GM18508 (cell line): ENCODE measurements at regions not wholly inside any gene's neighbourhood (a gene's known extent, or its start where the extent isn't known, plus 50 kb on each side); places are given as distances from the start of the nearest gene placed in this dataset.
A peak's percentile ranks its signal among the peaks of the same experiment; 100 is the strongest.
"Not testable (repeated sequence)": the region's sequence is repeated elsewhere in the genome, so short reads cannot be mapped to it uniquely, and the experiment has no call there.

Experiments used
- ATAC-seq: cut with Tn5 transposase; IDR thresholded peaks from one replicate; pipeline ENCODE4 v1.9.1; 2021; ENCODE audit warnings: moderate number of reproducible peaks; ENCODE audit not compliant: insufficient read depth, unreplicated experiment

GRCh38 chr6:150456466-150456865 is 87.7 kb downstream of the IYD start:
- ATAC-seq: no peak

DNA sequence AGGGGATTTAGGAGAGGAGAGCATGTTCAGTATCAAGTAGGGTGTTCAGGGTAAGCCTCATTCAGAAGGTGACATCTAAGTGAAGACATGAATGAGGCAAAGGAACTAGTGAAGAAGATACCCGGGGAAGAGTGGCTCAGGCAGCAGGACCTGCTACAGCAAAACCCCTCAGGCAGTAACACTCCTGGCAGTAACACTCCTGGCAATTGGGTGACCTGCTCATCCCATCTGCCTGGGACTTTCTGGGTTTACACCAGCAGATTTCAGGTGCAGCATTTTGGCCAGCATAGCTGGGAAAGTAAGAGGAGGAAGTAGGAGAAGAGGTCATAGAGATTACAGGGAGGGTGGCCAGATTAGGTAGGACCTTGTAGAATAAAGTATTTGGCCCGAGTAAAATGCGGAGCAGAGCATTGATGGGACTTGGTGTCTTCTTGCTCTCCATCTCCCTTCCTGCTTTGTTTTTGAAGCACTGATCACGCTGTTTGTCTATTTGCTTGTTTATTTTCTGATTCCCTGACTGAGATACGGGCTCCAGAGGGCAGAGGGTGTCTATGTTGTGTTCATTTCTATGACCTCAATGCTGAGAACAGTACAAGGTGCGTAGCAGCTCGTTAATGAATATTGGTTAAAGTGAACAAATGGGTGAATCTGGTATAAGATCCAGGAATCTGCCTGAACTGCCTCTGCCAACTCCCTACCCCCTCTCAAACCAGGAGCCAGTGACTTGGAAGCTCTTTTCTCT is 88.3 kb downstream of the IYD start:
- no peak for ATAC-seq

- ATAC-seq: no peak
These were observed 89.8 kb downstream of the IYD start for GRCh38 chr6:150458579-150458978.

DNA sequence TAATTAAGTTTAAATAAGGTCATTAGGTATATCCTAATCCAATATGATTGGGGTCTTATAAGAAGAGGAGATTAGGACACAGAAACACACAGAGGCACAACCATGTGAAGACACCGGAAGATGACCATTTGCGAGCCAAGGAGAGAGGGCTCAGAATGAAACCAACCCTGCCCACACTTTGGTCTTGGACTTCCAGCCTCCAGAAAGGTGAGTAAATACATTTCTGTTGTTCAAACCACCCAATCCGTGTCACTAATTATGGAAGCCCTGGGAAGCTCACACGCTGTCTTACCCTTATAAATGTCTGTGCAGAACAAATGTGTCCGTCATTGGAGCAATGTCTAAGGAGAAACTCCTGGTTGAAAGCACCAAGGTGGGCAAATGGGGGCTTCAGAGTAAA is 95.0 kb downstream of the IYD start:
- ATAC-seq: no peak

- ATAC-seq: no peak
These were observed 96.2 kb downstream of the IYD start for GRCh38 chr6:150464966-150465365.

DNA sequence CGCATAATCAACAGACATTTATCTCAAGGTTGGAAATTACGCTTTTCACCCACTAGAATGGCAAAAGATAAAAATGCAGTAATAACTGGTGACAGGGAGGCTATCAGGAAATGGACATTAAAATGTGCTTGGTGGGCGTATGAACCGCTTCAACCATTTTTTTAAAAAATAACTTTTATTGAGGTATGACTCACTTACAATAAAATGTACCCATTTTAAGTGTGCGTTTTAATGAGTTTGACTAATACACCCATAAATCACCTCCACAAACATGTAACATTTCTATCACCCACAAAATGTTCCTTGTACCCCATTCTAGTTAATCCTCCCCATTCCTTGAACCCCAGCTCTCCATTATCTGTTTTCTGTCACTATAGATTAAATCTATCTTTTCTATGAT is 96.8 kb downstream of the IYD start:
- no peak for ATAC-seq

DNA sequence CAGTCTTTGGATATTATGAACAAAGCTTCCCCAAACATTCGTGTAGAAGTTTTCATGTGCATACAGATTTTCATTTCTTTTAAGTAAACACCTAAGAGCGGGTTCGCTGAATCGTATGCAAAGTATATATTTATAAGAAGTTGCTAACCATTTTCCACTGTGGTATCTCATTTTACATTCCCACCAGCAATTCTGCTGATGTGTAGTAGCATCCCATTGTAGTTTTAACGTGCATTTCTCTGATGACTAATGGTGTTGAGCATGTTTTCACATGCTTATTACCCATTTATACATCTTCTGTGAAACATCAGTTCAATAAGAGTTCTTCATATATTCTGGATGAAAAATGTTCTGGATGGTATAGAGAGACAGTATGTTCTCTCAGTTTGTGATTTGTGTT is 97.4 kb downstream of the IYD start:
- no peak for ATAC-seq

GRCh38 chr6:150470131-150470530 is 101.3 kb downstream of the IYD start:
- ATAC-seq: no peak

DNA sequence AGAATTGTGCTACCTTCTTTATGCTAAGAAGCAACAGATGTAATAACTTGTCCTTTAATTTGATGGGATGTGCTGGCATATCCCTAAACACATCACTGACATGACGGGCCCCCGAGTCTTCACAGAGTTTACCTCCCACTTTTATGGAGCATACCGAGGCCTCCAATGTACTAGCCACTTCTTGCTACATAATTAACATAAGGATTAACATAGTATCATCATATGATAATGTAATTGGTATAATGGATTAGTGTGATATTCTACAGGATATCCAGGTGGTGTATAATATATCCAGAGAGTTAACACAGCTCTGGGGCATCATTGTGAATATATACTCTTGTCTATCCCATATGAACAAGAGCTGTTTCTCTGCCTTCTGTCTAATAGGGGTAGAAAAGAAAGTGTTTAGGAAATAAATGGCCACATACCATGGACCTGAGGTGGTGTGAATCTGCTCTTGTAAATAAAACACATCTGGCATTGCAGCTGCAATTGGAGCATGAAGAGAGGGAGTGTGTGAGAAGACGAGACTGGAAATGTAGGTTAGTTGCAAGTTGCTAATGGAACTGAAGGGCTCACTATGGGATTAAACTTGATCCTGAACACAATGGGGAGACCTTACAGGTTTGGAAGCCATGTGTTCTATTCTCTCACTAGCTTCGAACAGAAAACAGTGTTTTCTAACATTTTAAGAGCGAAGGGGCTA is 102.3 kb downstream of the IYD start:
- no peak for ATAC-seq

GRCh38 chr6:150478656-150479545 is 110.1 kb downstream of the IYD start:
- ATAC-seq: no peak

GRCh38 chr6:150482883-150483409 is 114.1 kb downstream of the IYD start:
- ATAC-seq: no peak

DNA sequence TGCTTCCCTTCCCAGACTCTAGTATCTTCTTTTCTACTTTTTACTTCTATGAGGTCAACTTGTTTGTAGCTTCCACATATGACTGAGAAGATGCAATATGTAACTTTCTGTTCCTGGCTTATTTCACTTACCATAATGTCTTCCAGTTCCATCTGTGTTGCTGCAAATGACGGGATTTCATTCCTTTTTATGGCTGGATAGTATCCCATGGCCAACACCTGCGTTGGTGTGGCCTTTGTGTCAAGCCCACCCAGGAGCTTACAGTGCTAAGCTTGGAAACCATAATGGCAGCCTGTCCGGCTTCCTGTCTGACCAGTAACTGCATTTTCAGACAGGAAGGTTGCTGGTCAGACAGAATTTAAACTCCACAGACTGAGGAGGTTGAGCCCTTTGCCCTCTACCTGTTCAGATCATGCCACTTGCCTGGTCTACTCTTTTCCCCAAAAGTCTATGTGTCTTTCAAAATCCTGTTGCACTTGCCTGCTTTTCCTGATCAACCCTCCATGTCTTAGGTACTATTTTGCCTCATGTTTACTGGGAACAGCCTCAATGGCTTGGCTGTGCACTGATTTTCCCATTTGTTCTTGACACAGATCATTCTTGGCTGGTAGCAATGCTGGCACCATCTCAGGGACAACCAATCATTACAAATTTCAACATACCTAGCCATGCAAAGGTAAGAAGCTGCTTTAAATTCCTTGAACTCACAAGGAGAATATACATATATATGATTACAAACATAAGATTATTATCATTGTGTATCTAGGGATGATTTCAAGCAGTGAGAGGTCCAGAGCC is 114.3 kb upstream of the PLEKHG1 start:
- ATAC-seq: no peak

DNA sequence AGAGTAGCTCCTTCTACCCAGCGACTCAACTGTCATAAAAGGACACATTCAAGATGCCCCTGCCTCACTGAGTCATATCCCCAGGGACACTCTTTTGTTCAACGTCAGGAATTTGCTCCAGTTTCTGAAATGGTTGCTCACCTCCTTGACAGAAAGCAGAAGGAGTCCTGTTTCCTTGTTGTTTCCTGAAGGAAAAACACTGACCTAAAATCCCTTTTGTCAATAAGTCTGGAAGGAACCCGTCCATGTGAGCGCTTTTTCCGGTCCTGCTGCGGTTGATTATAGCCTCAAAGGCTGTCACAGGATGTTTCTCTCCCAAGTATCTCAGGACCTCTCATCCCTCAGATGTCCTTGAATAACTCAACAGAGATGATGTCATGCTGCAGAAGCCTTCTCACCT is 113.6 kb upstream of the PLEKHG1 start:
- ATAC-seq: no peak

GRCh38 chr6:150490586-150490985 is 109.1 kb upstream of the PLEKHG1 start:
- ATAC-seq: no peak

- ATAC-seq: peak; percentile 97
These were observed 108.4 kb upstream of the PLEKHG1 start for GRCh38 chr6:150491131-150491810.

DNA sequence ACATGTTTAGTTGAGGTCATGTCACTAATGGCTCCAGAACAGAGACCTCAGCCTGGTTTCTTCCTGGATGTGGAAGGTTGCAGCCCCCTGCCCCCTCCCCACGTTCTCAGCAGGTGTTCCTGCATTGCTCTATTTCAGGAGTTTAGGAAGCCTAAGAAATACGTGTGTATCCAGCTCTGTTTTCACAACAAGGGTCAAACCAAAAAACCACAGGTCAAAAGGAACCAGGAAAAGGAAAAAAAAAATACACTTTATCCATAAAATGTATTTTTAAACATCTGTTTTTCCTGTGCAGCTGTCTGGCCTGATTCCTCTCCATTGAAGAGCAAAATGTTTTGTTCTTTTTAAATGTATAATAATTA is 107.9 kb upstream of the PLEKHG1 start:
- no peak for ATAC-seq

GRCh38 chr6:150492507-150492906 is 107.2 kb upstream of the PLEKHG1 start:
- ATAC-seq: no peak

DNA sequence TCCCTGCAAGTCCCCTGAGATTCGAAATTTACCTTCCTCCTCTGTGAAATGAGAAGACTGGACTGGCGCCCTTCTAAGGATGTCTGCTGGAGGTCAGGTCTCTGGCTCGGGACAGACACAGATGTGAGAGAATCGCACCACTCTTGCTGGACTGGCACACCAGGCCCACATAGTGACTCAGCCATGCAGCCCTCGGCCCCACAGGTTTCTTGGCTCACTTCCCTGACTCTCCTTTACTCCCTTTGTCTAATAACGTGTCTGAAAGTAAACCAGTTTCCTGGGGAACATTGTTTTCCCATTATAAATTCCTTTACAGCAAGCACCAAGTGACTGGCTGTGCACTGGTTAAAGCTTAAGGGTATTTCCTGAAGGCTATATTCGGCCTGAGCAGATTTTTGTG is 106.7 kb upstream of the PLEKHG1 start:
- ATAC-seq: no peak

GRCh38 chr6:150493552-150493951 is 106.1 kb upstream of the PLEKHG1 start:
- ATAC-seq: not testable (repeated sequence)

GRCh38 chr6:150494241-150494640 is 105.4 kb upstream of the PLEKHG1 start:
- no peak for ATAC-seq
